Ectodermal cell (in vitro differentiated cells): ENCODE measurements at regions not wholly inside any gene's neighbourhood (a gene's known extent, or its start where the extent isn't known, plus 50 kb on each side); places are given as distances from the start of the nearest gene placed in this dataset.
"Not testable (repeated sequence)": the region's sequence is repeated elsewhere in the genome, so short reads cannot be mapped to it uniquely, and the experiment has no call there.

Experiments
- H3K27ac ChIP-seq: 2 replicates; pipeline ENCODE4 v1.7.0; 2013; ENCODE audit warnings: mild to moderate bottlenecking, low read depth, low read length; ENCODE audit not compliant: insufficient read depth, poor library complexity, severe bottlenecking
- H3K27me3 ChIP-seq: 2 replicates; pipeline ENCODE4 v1.7.0; 2013; ENCODE audit warnings: mild to moderate bottlenecking, low read length; ENCODE audit not compliant: insufficient read depth, control insufficient read depth, poor library complexity, severe bottlenecking
- H3K36me3 ChIP-seq: one replicate; pipeline ENCODE4 v1.7.0; 2013; ENCODE audit warnings: low read length; ENCODE audit not compliant: control insufficient read depth, insufficient read depth
- H3K4me1 ChIP-seq: one replicate; pipeline ENCODE4 v1.7.0; 2013; ENCODE audit warnings: low read length; ENCODE audit not compliant: control insufficient read depth, insufficient read depth
- H3K4me3 ChIP-seq: 2 replicates; pipeline ENCODE4 v1.7.0; 2013; ENCODE audit warnings: low read depth, low read length, control low read depth; ENCODE audit not compliant: insufficient read depth
- H3K9me3 ChIP-seq: 2 replicates; pipeline ENCODE4 v1.7.0; 2013; ENCODE audit warnings: mild to moderate bottlenecking, low read length, moderate library complexity; ENCODE audit not compliant: control insufficient read depth
- WGBS, 2 experiments: methylation state at CpG; one replicate each; pipeline ENCODE4 v1.1.7; 2013; ENCODE audit warnings: missing lambda C conversion rate in 2 of 2; 5-methylcytosine and 5-hydroxymethylcytosine counted together

GRCh38 chr21:18834121-18834520 is 430.5 kb upstream of the TMPRSS15 start:
- H3K9me3 ChIP-seq, H3K4me1 ChIP-seq, H3K4me3 ChIP-seq, H3K27me3 ChIP-seq, H3K27ac ChIP-seq, H3K36me3 ChIP-seq: not testable (repeated sequence)
- WGBS, 2 experiments, result 86 to 100% methylated on average over 1 of the region's 2 CpGs

DNA sequence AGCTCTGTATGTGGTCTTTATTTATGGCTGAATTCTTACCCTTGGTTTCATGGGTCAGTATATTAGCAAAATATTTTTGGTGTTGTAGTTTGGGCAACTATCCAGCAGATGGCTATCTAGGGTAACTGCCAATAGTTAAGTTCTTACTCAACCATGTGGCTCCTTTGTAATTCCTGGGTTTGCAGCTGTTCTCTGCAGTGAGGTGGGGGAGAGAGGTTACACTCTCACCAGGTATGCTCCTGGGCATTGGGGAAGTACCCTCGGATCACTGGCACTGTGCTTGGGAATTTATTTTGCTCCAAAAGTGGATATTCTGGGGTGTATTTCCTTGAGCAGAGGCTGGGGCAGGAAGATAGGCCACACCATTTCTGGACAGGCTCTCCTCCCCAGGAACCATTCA is 436.7 kb upstream of the TMPRSS15 start:
- Histone ChIP-seq H3K27ac (no peak overlapping the region), H3K9me3 (no peaks in the 10 kb centered on the region), H3K4me3 (no peak overlapping the region), H3K36me3 (no peaks in the 10 kb centered on the region), H3K27me3 (no peaks in the 10 kb centered on the region), H3K4me1 (no peaks in the 10 kb centered on the region)
- 69 to 85% methylated on average over 1 of the region's 1 CpG for WGBS, 2 experiments

DNA sequence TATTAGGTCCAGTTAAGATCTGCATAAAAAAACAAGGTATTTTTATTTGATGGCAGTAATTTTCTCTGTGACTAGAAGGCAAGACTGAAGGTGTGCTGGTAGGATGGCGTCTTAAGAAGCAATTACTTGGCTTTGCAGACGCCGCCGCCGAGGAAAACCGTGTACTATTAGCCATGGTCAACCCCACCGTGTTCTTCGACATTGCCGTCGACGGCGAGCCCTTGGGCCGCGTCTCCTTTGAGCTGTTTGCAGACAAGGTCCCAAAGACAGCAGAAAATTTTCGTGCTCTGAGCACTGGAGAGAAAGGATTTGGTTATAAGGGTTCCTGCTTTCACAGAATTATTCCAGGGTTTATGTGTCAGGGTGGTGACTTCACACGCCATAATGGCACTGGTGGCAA is 454.0 kb upstream of the TMPRSS15 start:
- not testable (repeated sequence) for H3K9me3 ChIP-seq, H3K4me3 ChIP-seq, H3K27ac ChIP-seq, H3K36me3 ChIP-seq, H3K27me3 ChIP-seq, H3K4me1 ChIP-seq
- 97% methylated on average over 15 to 16 of the region's 16 CpGs for WGBS, 2 experiments

DNA sequence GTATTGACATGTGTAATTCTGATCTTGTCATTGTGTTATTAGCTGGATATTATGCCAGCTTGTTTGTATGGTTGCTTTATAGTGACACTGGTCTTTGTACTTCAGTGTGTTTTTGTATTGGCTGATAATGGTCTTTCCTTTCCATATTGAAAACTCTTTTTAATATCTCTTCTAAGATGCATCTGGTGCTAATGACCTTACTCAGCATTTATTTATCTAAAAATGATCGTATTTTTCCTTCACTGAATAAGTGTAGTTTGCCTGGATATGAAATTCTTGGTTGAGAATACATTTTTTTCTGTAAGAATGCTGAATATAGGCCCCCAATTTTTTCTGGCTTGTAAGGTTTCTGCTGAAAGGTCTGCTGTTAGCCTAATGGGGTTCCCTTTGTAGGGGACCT is 465.5 kb upstream of the TMPRSS15 start:
- no peaks in the 10 kb centered on the region for H3K27me3 ChIP-seq
- no peak overlapping the region for H3K4me3 ChIP-seq
- no peaks in the 10 kb centered on the region for H3K9me3 ChIP-seq
- no peaks in the 10 kb centered on the region for H3K36me3 ChIP-seq
- no peak overlapping the region for H3K27ac ChIP-seq
- no peaks in the 10 kb centered on the region for H3K4me1 ChIP-seq
- WGBS, 2 experiments, result 75% methylated on average over 1 of the region's 1 CpG; no CpG with 5 or more reads in 1 of the 2 experiments

DNA sequence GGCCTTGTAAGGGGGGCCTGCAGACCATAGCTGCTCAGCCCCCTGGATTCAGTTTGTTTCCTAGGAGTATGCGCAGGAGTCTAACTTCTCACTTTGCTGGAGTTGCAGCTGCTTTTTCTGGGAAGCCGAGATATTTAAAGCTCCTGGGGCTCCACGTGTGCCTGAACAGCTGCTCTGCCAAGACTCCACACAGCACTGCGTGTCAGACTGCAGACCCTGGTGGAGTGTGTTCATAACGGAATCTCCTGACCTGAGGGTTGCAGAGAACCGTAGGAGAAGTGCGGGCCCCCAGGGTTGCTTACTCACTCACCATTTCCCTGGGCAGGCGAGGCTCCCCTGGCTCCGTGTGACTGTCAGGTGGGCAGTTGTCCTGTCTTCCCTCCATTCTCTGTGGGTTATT is 474.3 kb upstream of the TMPRSS15 start:
- Histone ChIP-seq H3K27me3 (no peaks in the 10 kb centered on the region), H3K4me1 (no peaks in the 10 kb centered on the region), H3K27ac (no peak overlapping the region), H3K4me3 (no peak overlapping the region), H3K9me3 (no peaks in the 10 kb centered on the region), H3K36me3 (no peaks in the 10 kb centered on the region)
- 89 to 91% methylated on average over 9 of the region's 9 CpGs for WGBS, 2 experiments

DNA sequence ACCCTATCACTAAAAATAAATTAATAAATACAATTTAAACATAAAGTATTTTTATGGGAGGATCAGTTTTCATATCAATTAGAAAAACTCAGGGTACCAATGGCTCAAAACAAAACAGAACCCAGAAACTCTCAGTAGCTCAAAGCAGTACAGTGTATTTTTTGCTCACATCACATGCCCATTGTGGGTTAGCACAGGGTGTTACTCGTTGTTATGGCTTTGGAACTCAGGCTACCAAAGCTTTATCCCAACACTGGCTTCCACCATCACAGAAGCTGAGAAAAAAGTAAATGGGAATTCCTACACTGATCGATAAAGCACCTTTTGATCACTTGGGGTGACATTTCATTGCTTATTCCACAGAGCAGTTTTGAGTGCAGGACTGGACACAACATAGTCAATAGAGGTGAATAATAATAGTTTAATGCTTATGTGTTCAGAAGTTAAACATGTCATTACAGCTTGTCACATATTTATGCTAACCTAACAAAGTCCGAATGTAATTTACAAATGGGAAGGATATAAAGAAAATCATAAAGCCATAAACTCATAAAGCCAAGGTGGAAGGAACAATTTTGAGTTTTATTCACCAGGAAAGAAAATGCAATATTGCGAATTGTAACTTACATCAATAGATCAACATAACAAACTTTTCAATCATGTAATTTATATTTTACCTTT is 484.5 kb upstream of the TMPRSS15 start:
- Histone ChIP-seq H3K4me3 (no peak overlapping the region), H3K27me3 (no peaks in the 10 kb centered on the region), H3K4me1 (no peaks in the 10 kb centered on the region), H3K27ac (no peak overlapping the region), H3K36me3 (no peaks in the 10 kb centered on the region), H3K9me3 (peaks cover 4% of the 10 kb centered on the region)
- 93 to 95% methylated on average over 2 to 4 of the region's 4 CpGs for WGBS, 2 experiments

- Histone ChIP-seq H3K27ac (no peak overlapping the region), H3K27me3 (no peaks in the 10 kb centered on the region), H3K4me1 (no peaks in the 10 kb centered on the region), H3K9me3 (no peaks in the 10 kb centered on the region), H3K4me3 (no peak overlapping the region), H3K36me3 (no peaks in the 10 kb centered on the region)
- 90% methylated on average over 2 of the region's 2 CpGs; no CpG with 5 or more reads in 1 of the 2 experiments for WGBS, 2 experiments
These were observed 489.8 kb upstream of the TMPRSS15 start for GRCh38 chr21:18893406-18893805.

DNA sequence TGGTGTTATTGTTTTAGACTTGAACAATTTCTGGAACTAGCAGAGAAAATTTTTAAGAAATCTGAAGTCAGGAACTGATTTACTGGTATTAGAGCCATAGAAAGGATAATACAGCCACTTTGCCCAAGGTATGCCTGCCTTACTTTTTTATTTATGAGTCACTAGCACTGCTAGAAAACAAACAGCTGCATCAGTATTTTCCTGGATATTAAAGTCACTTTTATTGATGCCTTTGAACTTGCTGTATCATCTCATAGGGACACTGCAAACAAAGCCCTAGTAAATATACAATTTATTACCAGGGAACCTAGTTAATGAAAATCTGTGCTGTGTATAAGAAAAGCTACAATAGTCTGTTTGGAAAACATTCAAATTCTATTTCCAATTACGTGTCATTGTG is 490.8 kb upstream of the TMPRSS15 start:
- Histone ChIP-seq H3K27me3 (no peaks in the 10 kb centered on the region), H3K27ac (no peak overlapping the region), H3K4me1 (no peaks in the 10 kb centered on the region), H3K36me3 (no peaks in the 10 kb centered on the region), H3K4me3 (no peak overlapping the region), H3K9me3 (no peaks in the 10 kb centered on the region)
- WGBS, 2 experiments, result no CpG with 5 or more reads among the region's 1 CpG

DNA sequence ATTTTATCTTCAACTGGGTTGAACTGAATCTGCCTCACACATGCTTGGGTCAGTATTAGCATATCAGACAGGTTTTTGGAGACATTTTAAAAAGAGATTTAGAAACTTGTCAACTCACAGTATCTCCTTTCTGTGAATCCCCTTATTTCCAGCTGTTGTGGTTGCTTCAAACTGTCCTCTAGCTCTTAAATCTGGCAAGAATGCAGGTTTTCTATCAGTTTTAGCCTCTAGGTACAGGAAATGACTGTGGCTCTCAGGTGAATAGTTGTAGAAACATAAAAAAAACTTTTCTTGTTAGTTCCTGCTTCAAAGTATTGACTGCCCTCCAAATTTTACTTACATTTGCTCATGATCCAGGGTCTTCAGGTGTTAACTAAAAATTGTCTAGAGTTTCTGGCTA is 495.7 kb upstream of the TMPRSS15 start:
- Histone ChIP-seq H3K27me3 (no peaks in the 10 kb centered on the region), H3K27ac (no peak overlapping the region), H3K4me1 (no peaks in the 10 kb centered on the region), H3K36me3 (no peaks in the 10 kb centered on the region), H3K9me3 (no peaks in the 10 kb centered on the region), H3K4me3 (no peak overlapping the region)

GRCh38 chr21:18902660-18903059 is 499.1 kb upstream of the TMPRSS15 start:
- Histone ChIP-seq H3K4me3 (no peak overlapping the region), H3K27me3 (no peaks in the 10 kb centered on the region), H3K27ac (no peak overlapping the region), H3K36me3 (no peaks in the 10 kb centered on the region), H3K9me3 (no peaks in the 10 kb centered on the region), H3K4me1 (no peaks in the 10 kb centered on the region)
- WGBS, 2 experiments, result 96 to 100% methylated on average over 3 of the region's 3 CpGs

DNA sequence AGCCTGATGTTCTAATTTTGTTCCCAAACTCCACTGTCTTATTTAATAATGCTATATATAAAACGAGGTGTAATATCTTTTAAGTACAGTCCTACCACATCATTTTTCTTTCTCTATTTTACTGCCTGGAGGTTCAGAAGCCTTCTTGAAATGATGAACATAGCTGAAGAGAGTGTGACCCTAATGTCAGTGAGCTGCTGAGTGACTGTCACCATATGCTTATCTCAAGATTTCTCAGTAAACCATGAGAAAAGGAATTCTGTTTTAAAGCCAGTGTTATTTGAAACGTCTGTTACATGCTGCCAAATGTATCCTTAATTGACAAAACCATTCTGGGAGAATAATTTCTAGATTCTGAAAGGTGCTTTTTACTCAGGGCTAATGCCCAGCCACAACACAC is 503.5 kb upstream of the TMPRSS15 start:
- H3K4me3 ChIP-seq, result no peak overlapping the region

More for the DNA sequence above, 503.5 kb upstream of the TMPRSS15 start:
- no peaks in the 10 kb centered on the region for H3K36me3 ChIP-seq
- no peaks in the 10 kb centered on the region for H3K27me3 ChIP-seq
- no peaks in the 10 kb centered on the region for H3K4me1 ChIP-seq
- H3K27ac ChIP-seq, result no peak overlapping the region
- H3K9me3 ChIP-seq, result no peaks in the 10 kb centered on the region
- 82 to 83% methylated on average over 1 of the region's 2 CpGs for WGBS, 2 experiments
